AG08395 (cell line): ENCODE measurements at regions not wholly inside any gene's neighbourhood (a gene's known extent, or its start where the extent isn't known, plus 50 kb on each side); places are given as distances from the start of the nearest gene placed in this dataset.
"Not testable (repeated sequence)": the region's sequence is repeated elsewhere in the genome, so short reads cannot be mapped to it uniquely, and the experiment has no call there.

ENCODE experiments used
- DNase-seq: peaks from one replicate; pipeline ENCODE4 v3.0.0; 2012; ENCODE audit warnings: mixed read lengths, low spot score

- DNase-seq = no peak
These were observed 650.7 kb upstream of the GRID2 start for GRCh38 chr4:91653067-91653466.

DNA sequence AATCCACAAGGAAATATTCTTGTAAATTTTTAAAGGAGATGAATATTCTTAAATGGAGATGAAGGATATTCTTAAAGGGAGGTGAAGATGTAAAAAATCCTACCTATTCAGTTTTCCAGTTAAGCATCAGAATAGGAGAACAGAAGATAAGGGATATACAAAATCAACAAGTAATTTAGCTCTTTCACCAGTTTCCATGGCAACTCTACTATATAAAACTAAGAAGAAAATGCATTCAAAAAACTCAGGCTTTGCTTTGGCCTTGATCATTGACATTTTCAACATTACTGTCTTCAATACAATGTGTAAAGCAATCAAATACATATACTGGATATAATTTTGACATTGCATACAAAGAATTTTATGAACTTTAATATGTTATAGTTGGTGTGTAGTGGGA lies 622.7 kb upstream of the GRID2 start:
- DNase-seq = no peak

- no peak for DNase-seq
These were observed 622.2 kb upstream of the GRID2 start for GRCh38 chr4:91681544-91681943.

DNA sequence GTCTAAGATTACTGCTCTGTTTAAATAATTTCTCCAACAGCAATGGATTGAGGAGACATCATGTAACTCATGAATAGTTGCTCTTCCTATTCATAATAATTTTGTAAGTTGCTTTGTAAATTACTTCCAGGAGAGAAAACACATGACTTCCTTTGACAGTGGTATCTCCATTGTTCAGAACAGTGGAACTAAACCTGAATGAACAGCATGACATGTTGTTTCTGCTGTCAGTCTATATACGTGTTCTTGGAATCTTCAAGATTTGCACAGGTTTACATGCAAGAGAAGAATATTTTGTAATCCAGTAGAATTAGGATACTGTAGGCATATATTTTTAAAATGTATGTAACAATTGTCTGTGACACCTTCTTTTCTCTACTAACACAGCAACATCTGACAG lies 618.8 kb upstream of the GRID2 start:
- DNase-seq = no peak

GRCh38 chr4:91688413-91688812 lies 615.4 kb upstream of the GRID2 start:
- DNase-seq = no peak

DNA sequence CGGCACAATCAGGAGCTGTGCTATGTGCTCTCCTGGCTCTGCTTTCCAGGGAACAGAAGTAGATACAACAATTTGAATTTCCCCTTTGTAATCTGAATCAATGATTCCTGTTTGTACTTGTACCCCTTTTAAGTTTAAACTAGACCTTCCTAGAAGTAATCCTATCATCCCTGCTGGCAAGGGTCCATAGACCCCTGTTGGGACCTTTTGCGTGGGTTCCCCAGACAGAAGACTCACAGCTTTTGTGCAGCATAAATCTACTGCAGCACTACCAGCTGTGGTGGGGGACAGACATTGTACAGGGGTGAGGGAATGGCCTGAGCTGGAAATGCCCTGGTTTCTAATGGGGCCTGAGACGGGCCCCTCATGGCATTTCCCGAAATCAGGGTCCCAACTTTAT lies 604.1 kb upstream of the GRID2 start:
- DNase-seq = not testable (repeated sequence)

DNA sequence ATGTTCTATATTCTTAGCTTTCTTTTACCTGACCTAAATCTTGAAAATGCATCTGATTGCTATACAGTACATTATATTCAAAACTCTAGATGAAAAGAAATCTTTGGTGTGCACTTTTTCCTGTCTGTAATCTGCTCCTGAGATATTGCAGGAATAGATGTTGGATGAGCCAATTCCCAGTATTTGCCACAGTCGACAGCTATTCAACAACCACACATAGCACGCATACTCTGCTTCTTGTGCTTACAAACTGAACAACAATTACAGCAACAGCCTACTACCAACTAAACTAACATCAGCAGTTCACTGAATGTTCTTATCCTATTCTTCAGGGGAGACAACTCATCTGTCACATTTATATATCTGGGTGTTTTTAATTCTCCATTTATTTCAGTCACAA lies 573.9 kb upstream of the GRID2 start:
- no peak for DNase-seq

DNA sequence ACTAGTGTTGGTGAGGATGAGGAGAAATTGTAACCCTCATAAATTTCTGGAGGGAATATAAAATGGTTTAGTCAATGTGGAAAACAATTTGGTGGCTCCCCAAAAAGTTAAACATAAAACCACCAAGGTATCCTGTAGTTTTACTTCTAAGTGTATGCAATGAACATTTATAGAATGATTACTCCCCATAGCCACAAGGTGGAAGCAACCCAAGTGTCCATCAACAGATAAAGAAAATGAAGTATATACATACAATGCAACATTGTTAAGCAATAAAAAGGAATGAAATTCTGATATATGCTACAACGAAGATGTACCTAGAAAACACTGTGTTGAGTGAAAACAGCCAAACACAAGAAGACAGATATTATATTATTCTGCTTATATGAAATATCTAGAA lies 569.1 kb upstream of the GRID2 start:
- DNase-seq = no peak

GRCh38 chr4:91738831-91739230 lies 564.9 kb upstream of the GRID2 start:
- DNase-seq = not testable (repeated sequence)

DNA sequence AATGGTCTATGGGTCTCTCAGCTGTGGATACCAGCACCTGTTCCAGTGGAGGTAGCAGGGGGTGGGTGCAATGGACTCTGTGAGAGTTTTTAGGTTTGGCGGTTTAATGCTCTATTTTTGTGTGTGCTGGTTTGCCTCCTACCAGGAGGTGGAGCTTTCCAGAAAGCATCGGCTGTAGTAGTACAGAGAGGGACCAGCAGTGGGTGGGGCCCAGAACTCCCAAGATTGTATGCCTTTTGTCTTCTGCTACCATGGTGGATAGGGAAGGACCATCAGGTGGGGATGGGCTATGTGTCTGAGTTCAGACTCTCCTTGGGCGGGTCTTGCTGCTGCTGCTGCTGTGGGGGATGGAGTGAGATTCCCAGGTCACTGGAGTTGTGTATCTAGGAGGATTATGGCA lies 557.2 kb upstream of the GRID2 start:
- DNase-seq = no peak

- DNase-seq = no peak
These were observed 551.8 kb upstream of the GRID2 start for GRCh38 chr4:91751961-91752360.

DNA sequence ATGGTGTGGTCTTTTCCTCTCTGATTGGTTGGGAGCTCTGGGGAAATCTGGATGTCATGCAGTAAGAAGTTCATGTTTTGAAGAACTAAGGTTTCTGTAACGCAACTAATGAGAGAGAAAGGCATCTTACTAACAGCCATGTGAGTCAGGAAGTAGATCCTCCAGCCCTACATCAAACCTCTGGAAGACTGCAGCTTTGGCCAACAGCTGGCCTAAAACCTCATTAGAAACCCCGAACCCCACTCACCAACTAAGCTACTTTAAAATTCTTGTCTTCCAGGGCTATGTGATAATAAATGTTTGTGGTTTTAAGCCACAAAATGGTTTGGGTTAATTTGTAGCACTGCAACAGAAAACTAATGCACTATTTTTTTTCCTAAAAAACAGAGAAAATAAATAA lies 549.0 kb upstream of the GRID2 start:
- no peak for DNase-seq

- DNase-seq = no peak
These were observed 545.3 kb upstream of the GRID2 start for GRCh38 chr4:91758487-91758886.

- no peak for DNase-seq
These were observed 539.7 kb upstream of the GRID2 start for GRCh38 chr4:91764085-91764484.

- no peak for DNase-seq
These were observed 533.9 kb upstream of the GRID2 start for GRCh38 chr4:91769912-91770311.

DNA sequence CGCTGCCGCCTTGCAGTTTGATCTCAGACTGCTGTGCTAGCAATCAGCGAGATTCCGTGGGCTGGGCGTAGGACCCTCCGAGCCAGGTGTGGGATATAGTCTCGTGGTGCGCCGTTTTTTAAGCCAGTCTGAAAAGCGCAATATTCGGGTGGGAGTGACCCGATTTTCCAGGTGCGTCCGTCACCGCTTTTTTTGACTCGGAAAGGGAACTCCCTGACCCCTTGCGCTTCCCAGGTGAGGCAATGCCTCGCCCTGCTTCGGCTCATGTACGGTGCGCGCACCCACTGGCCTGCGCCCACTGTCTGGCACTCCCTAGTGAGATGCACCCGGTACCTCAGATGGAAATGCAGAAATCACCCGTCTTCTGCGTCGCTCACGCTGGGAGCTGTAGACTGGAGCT lies 512.1 kb upstream of the GRID2 start:
- not testable (repeated sequence) for DNase-seq

GRCh38 chr4:91795947-91796346 lies 507.8 kb upstream of the GRID2 start:
- no peak for DNase-seq

GRCh38 chr4:91812319-91812718 lies 491.4 kb upstream of the GRID2 start:
- DNase-seq = no peak

DNA sequence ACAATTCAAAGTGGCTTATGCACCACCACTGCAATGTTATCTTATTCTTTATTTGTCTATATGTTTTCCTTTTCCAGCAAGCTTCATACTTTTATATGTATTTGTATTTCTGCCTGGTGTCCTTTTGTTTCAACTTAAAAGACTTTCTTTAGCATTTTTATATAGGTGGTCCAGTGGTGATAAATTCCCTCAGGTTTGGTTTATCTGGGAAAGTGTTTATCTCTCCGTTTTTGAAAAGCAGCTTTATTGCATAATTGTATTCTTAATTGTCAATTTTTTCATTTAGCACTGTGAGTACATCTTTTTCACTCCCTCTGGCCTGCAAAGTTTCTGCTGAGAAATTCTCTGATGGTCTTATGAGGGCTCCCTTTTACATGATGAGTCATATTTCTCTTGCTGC lies 479.0 kb upstream of the GRID2 start:
- no peak for DNase-seq

- no peak for DNase-seq
These were observed 477.6 kb upstream of the GRID2 start for GRCh38 chr4:91826186-91826585.

- DNase-seq = no peak
These were observed 475.9 kb upstream of the GRID2 start for GRCh38 chr4:91827914-91828313.

DNA sequence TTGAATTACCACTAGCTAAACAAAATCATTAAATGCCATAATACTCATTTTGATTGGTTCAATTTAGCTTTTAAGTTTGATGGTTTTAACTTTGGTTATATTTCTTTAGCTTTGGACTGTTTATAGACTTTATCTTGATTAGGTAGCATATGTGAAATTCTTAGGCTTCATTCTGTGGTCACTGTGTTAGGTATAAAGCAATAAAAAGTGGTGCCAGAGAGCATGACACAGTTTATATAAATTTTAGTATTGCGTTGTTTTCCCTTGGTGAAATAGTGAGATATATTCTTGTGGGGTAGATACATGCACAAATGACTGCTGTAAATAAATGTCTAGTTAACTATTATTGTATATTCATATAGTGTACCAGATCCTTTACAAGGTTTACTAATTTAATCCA lies 474.2 kb upstream of the GRID2 start:
- DNase-seq = no peak

GRCh38 chr4:91830681-91831395 lies 472.9 kb upstream of the GRID2 start:
- no peak for DNase-seq

DNA sequence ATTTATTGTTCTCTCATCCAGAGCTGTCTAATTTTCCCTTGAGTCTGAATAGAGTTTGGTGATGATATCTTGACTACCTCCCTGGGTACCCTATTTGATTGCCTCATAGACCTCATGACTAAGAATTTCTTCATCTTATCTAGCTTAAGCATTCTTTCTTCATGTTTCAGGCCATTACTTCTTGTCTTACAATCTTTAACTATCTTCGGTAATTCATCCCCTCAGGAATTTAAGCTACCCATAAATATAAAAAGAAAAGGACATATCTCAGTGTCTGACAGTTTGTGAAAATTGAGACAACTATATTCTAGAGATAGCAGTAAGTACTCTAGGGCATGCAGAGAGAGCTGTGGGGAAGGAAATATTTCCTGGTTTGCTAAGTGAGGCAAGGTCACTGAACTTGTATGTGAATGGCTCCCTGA lies 466.1 kb upstream of the GRID2 start:
- no peak for DNase-seq
